ENCODE measurements at regions not wholly inside any gene's neighbourhood (a gene's known extent, or its start where the extent isn't known, plus 50 kb on each side); places are given as distances from the start of the nearest gene placed in this dataset.
"Not testable (repeated sequence)": the region's sequence is repeated elsewhere in the genome, so short reads cannot be mapped to it uniquely, and the experiment has no call there.

GRCh38 chrX:906586-906985, 276.0 kb downstream of the SHOX start:
- no peak for DNase-seq (ENCODE audit: low read depth in 2 of 2, low spot score in 1 of 2)

- no peak for DNase-seq (ENCODE audit: low read depth in 2 of 2, low spot score in 1 of 2)
Measured at GRCh38 chrX:905848-906566, 275.4 kb downstream of the SHOX start.

GRCh38 chrX:903116-903515, 272.5 kb downstream of the SHOX start:
- no peak for DNase-seq (ENCODE audit: low read depth in 2 of 2, low spot score in 1 of 2)

GRCh38 chrX:896256-896655, 265.7 kb downstream of the SHOX start:
- DNase-seq (ENCODE audit: low read depth in 2 of 2, low spot score in 1 of 2): no peak

- no peak for DNase-seq (ENCODE audit: low read depth in 2 of 2, low spot score in 1 of 2)
Measured at GRCh38 chrX:889966-890651, 259.5 kb downstream of the SHOX start.

GRCh38 chrX:887724-888123, 257.1 kb downstream of the SHOX start:
- DNase-seq (ENCODE audit: low read depth in 2 of 2, low spot score in 1 of 2): not testable (repeated sequence)

GRCh38 chrX:883588-883987, 253.0 kb downstream of the SHOX start:
- no peak for DNase-seq (ENCODE audit: low read depth in 2 of 2, low spot score in 1 of 2)

- DNase-seq (ENCODE audit: low read depth in 2 of 2, low spot score in 1 of 2): not testable (repeated sequence)
Measured at GRCh38 chrX:879756-880698, 249.4 kb downstream of the SHOX start.

- no peak for DNase-seq (ENCODE audit: low read depth in 2 of 2, low spot score in 1 of 2)
Measured at GRCh38 chrX:874061-874460, 243.5 kb downstream of the SHOX start.

GRCh38 chrX:873016-873415, 242.4 kb downstream of the SHOX start:
- no peak for DNase-seq (ENCODE audit: low read depth in 2 of 2, low spot score in 1 of 2)

- no peak for DNase-seq (ENCODE audit: low read depth in 2 of 2, low spot score in 1 of 2)
Measured at GRCh38 chrX:872090-872489, 241.5 kb downstream of the SHOX start.

- no peak for DNase-seq (ENCODE audit: low read depth in 2 of 2, low spot score in 1 of 2)
Measured at GRCh38 chrX:871626-872025, 241.0 kb downstream of the SHOX start.

- DNase-seq (ENCODE audit: low read depth in 2 of 2, low spot score in 1 of 2): no peak
Measured at GRCh38 chrX:867966-868647, 237.5 kb downstream of the SHOX start.

- DNase-seq (ENCODE audit: low read depth in 2 of 2, low spot score in 1 of 2): no peak
Measured at GRCh38 chrX:867502-867901, 236.9 kb downstream of the SHOX start.

GRCh38 chrX:866441-866990, 235.9 kb downstream of the SHOX start:
- DNase-seq (ENCODE audit: low read depth in 2 of 2, low spot score in 1 of 2): no peak

- DNase-seq (ENCODE audit: low read depth in 2 of 2, low spot score in 1 of 2): no peak
Measured at GRCh38 chrX:865422-865821, 234.8 kb downstream of the SHOX start.

- no peak for DNase-seq (ENCODE audit: low read depth in 2 of 2, low spot score in 1 of 2)
Measured at GRCh38 chrX:861921-862320, 231.3 kb downstream of the SHOX start.

GRCh38 chrX:861340-861890, 230.8 kb downstream of the SHOX start:
- DNase-seq (ENCODE audit: low read depth in 2 of 2, low spot score in 1 of 2): no peak

- DNase-seq (ENCODE audit: low read depth in 2 of 2, low spot score in 1 of 2): no peak
Measured at GRCh38 chrX:859329-859728, 228.7 kb downstream of the SHOX start.

- DNase-seq (ENCODE audit: low read depth in 2 of 2, low spot score in 1 of 2): no peak
Measured at GRCh38 chrX:858542-859078, 228.0 kb downstream of the SHOX start.

Measured in stimulated activated CD8-positive, alpha-beta memory T cell treated with anti-CD3 and anti-CD28 coated beads, Interleukin-4, amount 100 ng/mL, for 4 hours (primary cell).